ENCODE measurements at regions not wholly inside any gene's neighbourhood (a gene's known extent, or its start where the extent isn't known, plus 50 kb on each side); places are given as distances from the start of the nearest gene placed in this dataset.

DNA sequence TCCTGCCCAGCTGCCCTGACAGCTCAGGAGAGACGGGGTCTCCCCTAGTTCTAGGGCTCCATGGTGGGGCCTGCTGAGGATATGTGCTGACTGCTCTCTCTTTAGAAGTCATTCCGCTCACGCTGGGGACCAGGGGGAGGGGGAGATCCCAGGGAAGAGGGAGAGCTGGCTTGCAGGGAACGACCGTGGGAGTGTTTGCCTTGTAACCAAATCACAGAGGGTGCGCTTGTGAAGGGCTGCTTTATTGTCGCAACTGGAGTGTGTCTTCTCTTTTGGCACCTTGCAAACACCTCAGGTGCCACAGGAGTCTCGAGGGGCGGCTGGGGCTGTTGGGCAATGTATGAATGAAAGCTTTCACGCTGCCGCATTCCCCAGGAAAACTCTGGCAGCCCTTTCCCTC is 531.3 kb upstream of the MKI67 start:
- TF ChIP-seq, protein P1, sequence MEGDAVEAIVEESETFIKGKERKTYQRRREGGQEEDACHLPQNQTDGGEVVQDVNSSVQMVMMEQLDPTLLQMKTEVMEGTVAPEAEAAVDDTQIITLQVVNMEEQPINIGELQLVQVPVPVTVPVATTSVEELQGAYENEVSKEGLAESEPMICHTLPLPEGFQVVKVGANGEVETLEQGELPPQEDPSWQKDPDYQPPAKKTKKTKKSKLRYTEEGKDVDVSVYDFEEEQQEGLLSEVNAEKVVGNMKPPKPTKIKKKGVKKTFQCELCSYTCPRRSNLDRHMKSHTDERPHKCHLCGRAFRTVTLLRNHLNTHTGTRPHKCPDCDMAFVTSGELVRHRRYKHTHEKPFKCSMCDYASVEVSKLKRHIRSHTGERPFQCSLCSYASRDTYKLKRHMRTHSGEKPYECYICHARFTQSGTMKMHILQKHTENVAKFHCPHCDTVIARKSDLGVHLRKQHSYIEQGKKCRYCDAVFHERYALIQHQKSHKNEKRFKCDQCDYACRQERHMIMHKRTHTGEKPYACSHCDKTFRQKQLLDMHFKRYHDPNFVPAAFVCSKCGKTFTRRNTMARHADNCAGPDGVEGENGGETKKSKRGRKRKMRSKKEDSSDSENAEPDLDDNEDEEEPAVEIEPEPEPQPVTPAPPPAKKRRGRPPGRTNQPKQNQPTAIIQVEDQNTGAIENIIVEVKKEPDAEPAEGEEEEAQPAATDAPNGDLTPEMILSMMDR (IDR thresholded peaks at IDR 0.05), result no peak
- TF ChIP-seq POLR2A (IDR thresholded peaks at IDR 0.05), result no peak
